Mesodermal cell (in vitro differentiated cells): ENCODE measurements at regions not wholly inside any gene's neighbourhood (a gene's known extent, or its start where the extent isn't known, plus 50 kb on each side); places are given as distances from the start of the nearest gene placed in this dataset.

Source experiments
- H3K27ac ChIP-seq: 2 replicates; pipeline ENCODE4 v1.7.0; 2013; ENCODE audit warnings: mild to moderate bottlenecking, low read depth, low read length, moderate library complexity; ENCODE audit not compliant: severe bottlenecking
- H3K36me3 ChIP-seq: 2 replicates; pipeline ENCODE4 v1.7.1; 2013; ENCODE audit warnings: mild to moderate bottlenecking, low read length, moderate library complexity; ENCODE audit not compliant: control insufficient read depth, insufficient read depth
- H3K4me1 ChIP-seq: one replicate; pipeline ENCODE4 v1.7.1; 2013; ENCODE audit warnings: mild to moderate bottlenecking, low read length; ENCODE audit not compliant: insufficient read depth, control insufficient read depth, poor library complexity, severe bottlenecking
- H3K4me3 ChIP-seq: 2 replicates; pipeline ENCODE4 v1.7.0; 2013; ENCODE audit warnings: low read length, control low read depth, mild to moderate bottlenecking; ENCODE audit not compliant: insufficient read depth, poor library complexity, severe bottlenecking; ENCODE audit errors: extremely low read depth
- H3K9me3 ChIP-seq: 2 replicates; pipeline ENCODE4 v1.7.1; 2013; ENCODE audit warnings: mild to moderate bottlenecking, low read length, moderate library complexity; ENCODE audit not compliant: control insufficient read depth
- WGBS, 2 experiments: methylation state at CpG; one replicate each; pipeline ENCODE4 v1.1.5; 2013; ENCODE audit warnings: missing lambda C conversion rate in 2 of 2; ENCODE audit not compliant: insufficient coverage in 2 of 2; 5-methylcytosine and 5-hydroxymethylcytosine counted together

DNA sequence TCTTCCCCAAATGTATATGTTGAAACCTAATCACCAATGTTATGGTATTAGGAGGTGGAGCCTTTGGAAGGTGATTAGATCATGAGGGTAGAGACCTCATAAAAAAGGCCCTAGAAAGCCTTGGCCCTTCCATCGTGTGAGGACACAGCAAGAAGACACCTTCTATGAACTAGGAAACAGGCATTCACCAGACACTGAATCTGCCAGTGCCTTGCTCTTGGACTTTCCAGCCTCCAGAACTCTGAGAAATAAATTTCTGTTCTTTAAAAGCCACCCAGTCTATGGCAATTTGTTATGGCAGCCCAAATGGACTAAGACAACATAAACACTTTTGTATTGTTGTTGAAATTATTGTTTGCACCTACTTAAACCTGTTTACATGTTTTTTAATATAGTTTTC, 221.8 kb upstream of the RPS6KA3 start:
- no peaks in the 10 kb centered on the region for H3K36me3 ChIP-seq
- no peak overlapping the region for H3K4me3 ChIP-seq
- H3K9me3 ChIP-seq: no peaks in the 10 kb centered on the region
- 80% methylated on average over 1 of the region's 1 CpG; no CpG with 5 or more reads in 1 of the 2 experiments for WGBS, 2 experiments
- no peak overlapping the region for H3K27ac ChIP-seq
- no peaks in the 10 kb centered on the region for H3K4me1 ChIP-seq

- H3K9me3 ChIP-seq: no peaks in the 10 kb centered on the region
- no peak overlapping the region for H3K27ac ChIP-seq
- H3K4me1 ChIP-seq: no peaks in the 10 kb centered on the region
- H3K36me3 ChIP-seq: no peaks in the 10 kb centered on the region
- WGBS, 2 experiments: no CpG with 5 or more reads among the region's 1 CpG
- no peak overlapping the region for H3K4me3 ChIP-seq
Measured at GRCh38 chrX:20487227-20487626, 220.5 kb upstream of the RPS6KA3 start.

DNA sequence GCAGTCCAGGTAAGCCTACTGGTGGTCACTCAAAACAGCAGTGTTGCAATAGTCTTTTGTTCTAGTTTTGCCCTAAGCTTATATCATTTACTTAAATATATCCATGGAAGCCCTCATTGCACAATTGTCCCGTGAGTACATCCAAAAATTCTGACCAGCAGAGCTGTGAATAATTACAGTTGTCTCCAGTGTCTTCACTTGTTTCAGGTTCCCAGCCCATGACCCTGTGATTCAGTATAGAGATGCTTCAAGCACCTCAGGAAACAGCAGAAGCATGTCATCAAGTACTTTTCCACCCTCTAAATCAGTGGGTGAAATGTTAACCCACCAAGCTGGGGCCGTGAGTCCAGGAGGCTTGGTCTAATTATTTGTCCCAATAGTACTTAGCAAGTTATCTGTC, 214.9 kb upstream of the RPS6KA3 start:
- no peaks in the 10 kb centered on the region for H3K36me3 ChIP-seq
- WGBS, 2 experiments: 100% methylated on average over 1 of the region's 2 CpGs; no CpG with 5 or more reads in 1 of the 2 experiments
- no peaks in the 10 kb centered on the region for H3K9me3 ChIP-seq
- H3K27ac ChIP-seq: no peak overlapping the region
- no peaks in the 10 kb centered on the region for H3K4me1 ChIP-seq
- no peak overlapping the region for H3K4me3 ChIP-seq

DNA sequence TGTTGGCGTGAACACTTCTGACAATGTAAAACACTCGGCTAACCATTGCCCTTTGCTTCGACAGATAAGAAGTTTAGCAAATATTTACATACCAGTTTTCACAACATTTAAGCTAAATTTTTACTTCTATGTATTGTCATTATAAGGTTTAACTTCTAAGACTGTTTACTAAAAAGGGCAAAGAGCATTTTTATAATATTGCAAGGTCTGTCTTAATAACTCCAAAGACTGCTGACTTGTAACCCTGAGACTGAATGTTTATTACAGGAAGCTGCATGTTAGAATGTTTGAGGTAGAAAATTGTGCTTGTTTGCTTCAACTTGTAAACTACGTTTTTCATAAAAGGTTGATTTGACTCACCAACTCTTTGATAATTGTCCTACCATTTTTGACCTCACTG, 213.2 kb upstream of the RPS6KA3 start:
- no peaks in the 10 kb centered on the region for H3K9me3 ChIP-seq
- no peaks in the 10 kb centered on the region for H3K4me1 ChIP-seq
- H3K4me3 ChIP-seq: no peak overlapping the region
- H3K27ac ChIP-seq: no peak overlapping the region
- no peaks in the 10 kb centered on the region for H3K36me3 ChIP-seq
- no CpG with 5 or more reads among the region's 4 CpGs for WGBS, 2 experiments

DNA sequence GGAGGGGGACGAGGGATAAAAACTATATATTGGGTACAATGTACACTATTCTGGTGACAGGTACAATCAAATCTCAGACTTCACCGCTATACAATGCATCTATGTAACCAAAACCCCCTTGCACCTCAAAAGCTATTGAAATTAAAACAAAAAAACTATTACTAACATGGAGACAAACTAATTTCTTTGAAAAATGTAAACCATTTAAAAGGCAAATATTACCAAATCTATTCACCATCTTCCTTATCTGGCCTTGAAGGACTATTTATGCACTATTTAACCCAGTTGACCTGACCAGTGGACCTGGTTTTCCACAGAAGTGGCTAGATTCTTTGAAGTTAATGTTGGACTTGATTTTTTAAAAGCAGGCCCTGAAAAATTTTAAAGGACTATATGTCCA, 212.3 kb upstream of the RPS6KA3 start:
- H3K4me1 ChIP-seq: no peaks in the 10 kb centered on the region
- no peak overlapping the region for H3K4me3 ChIP-seq
- WGBS, 2 experiments: no CpG with 5 or more reads among the region's 2 CpGs
- no peak overlapping the region for H3K27ac ChIP-seq
- H3K36me3 ChIP-seq: no peaks in the 10 kb centered on the region
- no peaks in the 10 kb centered on the region for H3K9me3 ChIP-seq

DNA sequence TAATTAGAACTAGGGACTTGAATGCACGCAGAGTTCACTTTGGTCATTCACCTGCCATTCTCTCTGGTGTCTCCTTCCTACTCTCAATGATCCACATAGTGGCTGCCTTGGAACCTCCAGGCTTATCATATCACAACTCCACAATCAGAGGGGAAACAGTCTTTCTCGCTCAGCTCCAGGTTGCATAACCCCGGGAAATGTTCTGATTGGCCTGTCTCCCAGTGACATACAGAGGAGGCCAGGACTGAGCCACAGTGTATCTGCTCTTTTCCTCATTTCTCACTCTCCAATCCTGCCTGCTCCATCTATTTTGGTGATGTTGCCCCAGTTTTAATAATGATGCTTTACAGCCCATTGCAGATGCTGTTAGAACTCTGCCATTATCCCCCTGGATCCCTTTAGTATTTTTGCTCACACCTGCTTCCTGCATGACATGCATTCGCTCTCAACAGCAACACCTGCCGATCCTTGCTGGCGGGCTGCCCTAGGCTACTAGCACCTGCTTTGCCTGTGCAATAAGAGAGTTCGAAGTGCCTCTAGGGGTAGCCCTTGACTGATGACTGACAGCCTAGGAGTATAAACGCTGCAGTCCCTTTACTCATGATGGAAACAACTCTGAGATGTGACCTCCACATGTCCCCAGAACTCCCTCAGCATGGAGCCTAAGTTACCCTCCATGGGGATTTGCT, 211.3 kb upstream of the RPS6KA3 start:
- no peaks in the 10 kb centered on the region for H3K9me3 ChIP-seq
- H3K4me3 ChIP-seq: no peak overlapping the region
- no peaks in the 10 kb centered on the region for H3K36me3 ChIP-seq
- H3K27ac ChIP-seq: no peak overlapping the region
- no peaks in the 10 kb centered on the region for H3K4me1 ChIP-seq
- 89 to 100% methylated on average over 5 to 6 of the region's 8 CpGs for WGBS, 2 experiments

DNA sequence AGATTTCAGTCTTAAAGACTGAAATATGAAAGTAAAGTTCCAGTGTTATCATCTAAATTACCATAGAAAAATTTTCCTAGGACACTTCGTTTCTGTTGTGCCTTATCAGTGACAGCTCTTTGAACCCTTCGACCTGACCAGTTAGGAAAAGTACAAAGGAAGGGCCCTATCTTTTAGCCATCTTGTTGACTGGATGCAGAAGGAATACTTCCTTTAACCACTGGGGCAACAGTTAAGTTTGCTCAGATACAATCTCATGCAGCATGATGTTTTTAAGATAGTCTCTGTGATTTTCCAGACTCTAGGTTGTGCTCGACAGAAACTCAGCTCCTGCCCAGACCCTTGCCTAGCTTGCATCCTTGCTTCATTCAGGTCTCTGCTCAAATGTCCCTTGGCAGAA, 210.5 kb upstream of the RPS6KA3 start:
- Histone ChIP-seq H3K36me3 (no peaks in the 10 kb centered on the region), H3K27ac (no peak overlapping the region), H3K9me3 (no peaks in the 10 kb centered on the region), H3K4me3 (no peak overlapping the region), H3K4me1 (no peaks in the 10 kb centered on the region)
- WGBS, 2 experiments: 74 to 83% methylated on average over 1 to 3 of the region's 3 CpGs

GRCh38 chrX:20472620-20473258, 206.0 kb upstream of the RPS6KA3 start:
- H3K9me3 ChIP-seq: no peaks in the 10 kb centered on the region
- 88 to 96% methylated on average over 1 to 3 of the region's 4 CpGs for WGBS, 2 experiments
- no peaks in the 10 kb centered on the region for H3K4me1 ChIP-seq
- H3K36me3 ChIP-seq: no peaks in the 10 kb centered on the region
- no peak overlapping the region for H3K4me3 ChIP-seq
- H3K27ac ChIP-seq: no peak overlapping the region

DNA sequence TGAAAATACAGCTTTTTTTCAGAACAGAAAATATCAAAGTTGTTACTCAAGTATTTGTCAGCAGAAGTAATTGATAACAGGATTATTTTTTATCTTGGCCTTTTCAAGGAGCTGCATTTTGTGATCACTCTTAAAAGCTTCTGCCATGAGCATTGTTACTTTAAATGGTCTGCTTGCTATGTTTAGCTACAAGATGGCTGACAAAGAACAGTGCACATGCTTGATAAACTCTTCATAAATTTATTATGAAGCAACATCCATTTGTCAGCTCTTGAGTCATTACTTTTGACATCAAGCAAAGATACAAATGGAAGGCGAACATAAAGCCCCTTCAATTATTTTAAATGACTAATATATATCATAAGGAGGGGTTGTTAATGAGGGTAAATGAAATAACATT, 205.4 kb upstream of the RPS6KA3 start:
- H3K36me3 ChIP-seq: no peaks in the 10 kb centered on the region
- WGBS, 2 experiments: no CpG with 5 or more reads among the region's 1 CpG
- H3K4me1 ChIP-seq: no peaks in the 10 kb centered on the region
- no peaks in the 10 kb centered on the region for H3K9me3 ChIP-seq
- H3K27ac ChIP-seq: no peak overlapping the region
- no peak overlapping the region for H3K4me3 ChIP-seq

- no peaks in the 10 kb centered on the region for H3K36me3 ChIP-seq
- H3K27ac ChIP-seq: no peak overlapping the region
- no peaks in the 10 kb centered on the region for H3K4me1 ChIP-seq
- no peak overlapping the region for H3K4me3 ChIP-seq
- H3K9me3 ChIP-seq: no peaks in the 10 kb centered on the region
Measured at GRCh38 chrX:20471483-20471882, 204.8 kb upstream of the RPS6KA3 start.

DNA sequence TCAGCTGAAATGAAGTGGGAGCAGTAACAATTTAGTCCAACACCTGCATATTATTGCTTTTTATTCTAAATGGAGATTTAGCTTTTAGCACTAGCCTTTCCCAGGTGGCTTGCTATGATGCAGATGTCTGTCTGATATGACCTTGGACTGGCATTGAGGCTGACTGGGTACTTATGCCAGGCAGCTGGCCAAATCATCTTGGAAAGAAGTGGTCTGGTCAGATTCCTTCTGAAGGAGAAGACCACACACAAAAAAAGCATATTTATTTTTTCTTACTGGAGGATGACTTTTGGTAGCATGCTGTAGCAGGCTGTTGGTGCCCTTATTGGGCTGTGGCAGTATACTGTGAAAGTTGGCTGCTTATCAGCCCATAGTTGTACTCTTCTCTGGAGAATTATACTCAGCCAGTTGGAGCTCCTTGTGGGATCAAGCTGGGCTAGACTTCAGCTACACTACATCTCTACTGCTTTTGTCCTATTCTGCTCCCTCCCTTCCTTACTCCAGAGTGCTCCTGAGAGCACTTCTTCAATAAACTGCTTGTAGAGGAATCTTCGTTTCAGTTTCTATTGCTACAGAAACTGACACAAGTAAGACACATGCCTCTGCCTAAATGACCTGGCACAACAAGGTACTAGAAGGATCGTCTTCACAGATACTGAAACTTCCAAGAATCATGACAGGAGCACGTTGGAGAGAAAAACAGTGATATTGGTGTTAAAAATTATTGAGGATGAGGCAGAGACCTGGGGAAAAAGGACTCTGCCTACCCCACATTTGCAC, 196.8 kb upstream of the RPS6KA3 start:
- no peaks in the 10 kb centered on the region for H3K9me3 ChIP-seq
- H3K4me1 ChIP-seq: peaks cover 7% of the 10 kb centered on the region
- no peak overlapping the region for H3K4me3 ChIP-seq
- no peak overlapping the region for H3K27ac ChIP-seq
- WGBS, 2 experiments: 100% methylated on average over 1 of the region's 3 CpGs; no CpG with 5 or more reads in 1 of the 2 experiments
- no peaks in the 10 kb centered on the region for H3K36me3 ChIP-seq
